Stomach (tissue), 4 donors: ENCODE measurements at regions not wholly inside any gene's neighbourhood (a gene's known extent, or its start where the extent isn't known, plus 50 kb on each side); places are given as distances from the start of the nearest gene placed in this dataset.

Experiments
- CTCF ChIP-seq, 7 experiments: fragments of 450-650 bp in 4 of 7; fragments of 200-600 bp in 3 of 7; sonication (generic) in 3 of 7; IDR thresholded peaks; one replicate each; pipeline ENCODE4 v1.5.1; 2016 to 2019; ENCODE audit warnings: antibody characterized with exemption in 7 of 7, control low read depth in 2 of 7, mild to moderate bottlenecking in 1 of 7
- POLR2A ChIP-seq, 4 donors: fragments of 450-650 bp; IDR thresholded peaks; one replicate each; pipeline ENCODE4 v1.6.1; 2016; ENCODE audit warnings: antibody characterized with exemption in 4 of 4, control low read depth in 2 of 4, mild to moderate bottlenecking in 1 of 4, moderate library complexity in 1 of 4

GRCh38 chr3:96711816-96712215 is 102.6 kb upstream of the EPHA6 start:
- no peak for TF ChIP-seq CTCF (IDR thresholded peaks at IDR 0.05)
- TF ChIP-seq POLR2A (IDR thresholded peaks at IDR 0.05) = no peak
